Karpas-422 (cell line): ENCODE measurements at regions not wholly inside any gene's neighbourhood (a gene's known extent, or its start where the extent isn't known, plus 50 kb on each side); places are given as distances from the start of the nearest gene placed in this dataset.

Experiments used
- DNase-seq: peaks from one replicate; pipeline ENCODE4 v3.0.0-alpha.2; 2015
- H2AFZ ChIP-seq: fragments of 200-600 bp; sonication (generic); 2 replicates; pipeline ENCODE4 v1.6.1; 2014; ENCODE audit warnings: antibody characterized with exemption, low read length, mixed read lengths
- H3K27ac ChIP-seq: fragments of 200-600 bp; sonication (generic); 2 replicates; pipeline ENCODE4 v1.5.1; 2014; ENCODE audit warnings: mild to moderate bottlenecking, low read length, moderate library complexity
- H3K27me3 ChIP-seq: fragments of 200-600 bp; sonication (generic); 2 replicates; pipeline ENCODE4 v1.6.1; 2014; ENCODE audit warnings: low read length, mixed read lengths
- H3K36me3 ChIP-seq: fragments of 200-600 bp; sonication (generic); 2 replicates; pipeline ENCODE4 v1.6.1; 2014; ENCODE audit warnings: low read length, mixed read lengths; ENCODE audit not compliant: insufficient read depth
- H3K4me1 ChIP-seq: fragments of 200-600 bp; sonication (generic); 2 replicates; pipeline ENCODE4 v1.6.1; 2014; ENCODE audit warnings: mild to moderate bottlenecking, low read length, mixed read lengths
- H3K4me2 ChIP-seq: fragments of 200-600 bp; sonication (generic); 2 replicates; pipeline ENCODE4 v1.6.1; 2014; ENCODE audit warnings: low read length, low read depth, mild to moderate bottlenecking; ENCODE audit not compliant: poor library complexity, severe bottlenecking
- H3K4me3 ChIP-seq: fragments of 200-600 bp; sonication (generic); 2 replicates; pipeline ENCODE4 v1.5.1; 2014; ENCODE audit warnings: mild to moderate bottlenecking, antibody characterized with exemption, low read length, mixed read lengths
- H3K79me2 ChIP-seq: fragments of 200-600 bp; sonication (generic); 2 replicates; pipeline ENCODE4 v1.6.1; 2014; ENCODE audit warnings: mild to moderate bottlenecking, low read length, mixed read lengths
- H3K9ac ChIP-seq: fragments of 200-600 bp; sonication (generic); 2 replicates; pipeline ENCODE4 v1.6.0; 2014; ENCODE audit warnings: low read length
- H3K9me2 ChIP-seq: fragments of 200-600 bp; sonication (generic), shearing (Covaris generic); replicated peaks from 2 replicates; pipeline ENCODE4 v1.6.0; 2014; ENCODE audit warnings: mild to moderate bottlenecking, low read length, moderate library complexity; ENCODE audit not compliant: insufficient read depth
- H3K9me3 ChIP-seq: fragments of 300-700, 200-600 bp; sonication (generic); 2 replicates; pipeline ENCODE4 v1.6.1; 2014; ENCODE audit warnings: low read length, mixed read lengths
- H4K20me1 ChIP-seq: fragments of 200-600 bp; sonication (generic); 2 replicates; pipeline ENCODE4 v1.6.1; 2014; ENCODE audit warnings: mild to moderate bottlenecking, antibody characterized with exemption, low read length, low read depth; ENCODE audit not compliant: insufficient read depth

DNA sequence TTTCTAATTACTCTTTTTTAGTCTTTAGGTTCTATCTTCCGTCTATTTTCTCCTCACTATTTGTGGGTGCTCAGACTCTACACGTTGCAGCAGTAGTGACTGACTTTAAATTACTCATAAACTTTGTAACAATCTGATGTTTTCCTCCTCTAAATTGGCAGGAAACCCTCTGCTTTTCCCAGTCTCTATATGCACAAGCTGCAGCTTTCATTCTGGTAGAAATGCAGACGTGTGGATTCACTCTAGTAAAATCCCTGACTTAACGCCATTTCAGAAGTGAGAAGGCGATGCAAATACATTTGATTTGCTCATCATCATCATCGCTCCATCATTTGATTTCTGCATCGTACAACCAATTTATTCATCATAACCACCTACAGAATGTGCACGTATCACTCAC lies 561.0 kb upstream of the ZFHX3 start:
- DNase-seq = no peak
- H3K9me3 ChIP-seq = no peaks in the 10 kb centered on the region
- no peak overlapping the region for H3K9ac ChIP-seq
- H2AFZ ChIP-seq = no peak overlapping the region
- no peaks in the 10 kb centered on the region for H3K79me2 ChIP-seq
- H3K4me1 ChIP-seq = no peaks in the 10 kb centered on the region
- no peaks in the 10 kb centered on the region for H3K9me2 ChIP-seq
- no peaks in the 10 kb centered on the region; the same call in 1 of the 2 replicates for H3K27me3 ChIP-seq
- no peaks in the 10 kb centered on the region for H4K20me1 ChIP-seq
- H3K27ac ChIP-seq = no peak overlapping the region
- H3K4me2 ChIP-seq = no peak overlapping the region
- H3K4me3 ChIP-seq = no peak overlapping the region
- no peaks in the 10 kb centered on the region for H3K36me3 ChIP-seq

DNA sequence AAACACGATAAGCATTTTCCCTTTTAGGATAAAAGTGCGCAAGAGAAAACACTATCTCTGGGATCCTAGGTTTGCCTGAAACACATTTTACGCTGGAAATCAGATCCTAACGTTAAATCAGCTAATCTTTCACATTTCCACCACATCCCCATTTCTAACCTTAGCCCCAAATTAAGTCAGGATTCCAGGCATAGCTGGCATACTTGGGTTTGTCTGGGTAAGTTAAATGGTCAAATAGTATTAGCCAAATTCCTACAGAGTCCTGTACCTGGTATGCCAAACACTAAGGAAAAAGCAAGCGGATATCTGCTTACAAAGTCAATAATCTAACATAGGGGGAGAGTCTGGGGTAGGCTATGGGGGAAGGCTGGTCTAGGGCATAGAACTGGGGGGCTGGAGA lies 557.4 kb upstream of the ZFHX3 start:
- H3K4me2 ChIP-seq = no peak overlapping the region
- H4K20me1 ChIP-seq = no peaks in the 10 kb centered on the region
- no peaks in the 10 kb centered on the region for H3K4me1 ChIP-seq
- no peaks in the 10 kb centered on the region for H3K9me2 ChIP-seq
- no peak overlapping the region for H3K27ac ChIP-seq
- no peak overlapping the region for H3K4me3 ChIP-seq
- no peak overlapping the region for H2AFZ ChIP-seq
- no peaks in the 10 kb centered on the region for H3K27me3 ChIP-seq
- no peaks in the 10 kb centered on the region for H3K9me3 ChIP-seq
- no peak overlapping the region for H3K9ac ChIP-seq
- no peaks in the 10 kb centered on the region for H3K36me3 ChIP-seq
- DNase-seq = no peak
- no peaks in the 10 kb centered on the region for H3K79me2 ChIP-seq

DNA sequence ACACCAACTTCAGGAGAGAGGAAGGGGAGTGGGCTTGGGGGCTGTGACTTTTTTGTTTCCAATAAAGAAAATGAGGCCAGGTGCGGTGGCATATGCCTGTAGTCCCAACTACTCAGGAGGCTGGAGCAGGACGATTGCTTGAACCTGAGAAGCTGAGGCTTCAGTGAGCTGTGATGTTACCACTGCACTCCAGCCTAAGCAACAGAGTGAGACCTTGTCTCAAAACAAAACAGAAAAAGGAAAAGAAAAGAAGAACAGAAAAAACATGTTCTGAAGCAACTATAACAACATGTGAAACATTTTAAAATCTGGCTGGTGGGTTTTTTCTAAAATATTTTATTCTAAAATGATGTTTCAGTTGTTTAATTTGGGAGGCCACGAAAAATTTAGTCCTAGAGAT lies 554.0 kb upstream of the ZFHX3 start:
- Histone ChIP-seq H3K9me2 (no peaks in the 10 kb centered on the region), H3K9me3 (no peaks in the 10 kb centered on the region), H3K4me3 (no peak overlapping the region), H3K4me2 (no peak overlapping the region), H3K27me3 (no peaks in the 10 kb centered on the region), H3K4me1 (no peaks in the 10 kb centered on the region), H3K9ac (no peak overlapping the region), H3K27ac (no peak overlapping the region), H3K36me3 (no peaks in the 10 kb centered on the region), H3K79me2 (no peaks in the 10 kb centered on the region), H2AFZ (no peak overlapping the region), H4K20me1 (no peaks in the 10 kb centered on the region)
- DNase-seq = no peak

- Histone ChIP-seq H3K27ac (no peak overlapping the region), H3K79me2 (no peaks in the 10 kb centered on the region), H3K9me3 (no peaks in the 10 kb centered on the region), H3K36me3 (no peaks in the 10 kb centered on the region), H2AFZ (no peak overlapping the region), H3K9ac (no peak overlapping the region), H3K4me2 (no peak overlapping the region), H3K9me2 (no peaks in the 10 kb centered on the region), H3K4me3 (no peak overlapping the region), H3K4me1 (no peaks in the 10 kb centered on the region), H3K27me3 (no peaks in the 10 kb centered on the region), H4K20me1 (no peaks in the 10 kb centered on the region)
- no peak for DNase-seq
Measured at GRCh38 chr16:73599870-73600269, 551.9 kb upstream of the ZFHX3 start.

- H3K9me3 ChIP-seq = no peaks in the 10 kb centered on the region
- no peaks in the 10 kb centered on the region for H3K27me3 ChIP-seq
- DNase-seq = no peak
- no peaks in the 10 kb centered on the region for H3K9me2 ChIP-seq
- H3K4me1 ChIP-seq = no peaks in the 10 kb centered on the region
- no peak overlapping the region for H3K9ac ChIP-seq
- no peak overlapping the region for H3K4me2 ChIP-seq
- H3K4me3 ChIP-seq = no peak overlapping the region
- H3K36me3 ChIP-seq = no peaks in the 10 kb centered on the region
- no peaks in the 10 kb centered on the region for H3K79me2 ChIP-seq
- H3K27ac ChIP-seq = no peak overlapping the region
- H4K20me1 ChIP-seq = no peaks in the 10 kb centered on the region
- H2AFZ ChIP-seq = no peak overlapping the region
Measured at GRCh38 chr16:73599351-73599750, 551.4 kb upstream of the ZFHX3 start.

DNA sequence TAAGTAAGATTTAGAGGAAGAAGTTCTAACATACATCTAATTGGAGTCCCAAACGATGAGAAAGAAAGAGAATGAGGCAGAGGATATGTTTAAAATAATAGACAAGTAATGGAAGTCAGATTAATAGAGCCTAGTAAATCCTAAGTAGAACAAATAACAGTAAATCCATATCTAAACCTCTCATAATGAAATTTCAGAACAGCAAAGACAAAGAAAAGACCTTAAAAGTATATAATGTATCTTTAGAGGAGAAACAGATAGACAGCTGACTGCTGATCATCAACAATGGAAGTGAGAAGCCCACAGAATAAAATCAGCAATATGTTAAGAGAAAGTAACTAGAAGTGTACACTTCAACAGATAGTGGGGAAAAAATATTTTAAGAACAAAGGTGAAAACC lies 536.2 kb upstream of the ZFHX3 start:
- DNase-seq = no peak
- no peak overlapping the region for H3K9ac ChIP-seq
- H3K4me1 ChIP-seq = no peaks in the 10 kb centered on the region
- H2AFZ ChIP-seq = no peak overlapping the region
- H3K27ac ChIP-seq = no peak overlapping the region
- H4K20me1 ChIP-seq = no peaks in the 10 kb centered on the region
- H3K79me2 ChIP-seq = no peaks in the 10 kb centered on the region
- H3K9me2 ChIP-seq = no peaks in the 10 kb centered on the region
- H3K4me2 ChIP-seq = no peak overlapping the region
- H3K4me3 ChIP-seq = no peak overlapping the region
- no peaks in the 10 kb centered on the region for H3K36me3 ChIP-seq
- H3K9me3 ChIP-seq = no peaks in the 10 kb centered on the region
- no peaks in the 10 kb centered on the region for H3K27me3 ChIP-seq

DNA sequence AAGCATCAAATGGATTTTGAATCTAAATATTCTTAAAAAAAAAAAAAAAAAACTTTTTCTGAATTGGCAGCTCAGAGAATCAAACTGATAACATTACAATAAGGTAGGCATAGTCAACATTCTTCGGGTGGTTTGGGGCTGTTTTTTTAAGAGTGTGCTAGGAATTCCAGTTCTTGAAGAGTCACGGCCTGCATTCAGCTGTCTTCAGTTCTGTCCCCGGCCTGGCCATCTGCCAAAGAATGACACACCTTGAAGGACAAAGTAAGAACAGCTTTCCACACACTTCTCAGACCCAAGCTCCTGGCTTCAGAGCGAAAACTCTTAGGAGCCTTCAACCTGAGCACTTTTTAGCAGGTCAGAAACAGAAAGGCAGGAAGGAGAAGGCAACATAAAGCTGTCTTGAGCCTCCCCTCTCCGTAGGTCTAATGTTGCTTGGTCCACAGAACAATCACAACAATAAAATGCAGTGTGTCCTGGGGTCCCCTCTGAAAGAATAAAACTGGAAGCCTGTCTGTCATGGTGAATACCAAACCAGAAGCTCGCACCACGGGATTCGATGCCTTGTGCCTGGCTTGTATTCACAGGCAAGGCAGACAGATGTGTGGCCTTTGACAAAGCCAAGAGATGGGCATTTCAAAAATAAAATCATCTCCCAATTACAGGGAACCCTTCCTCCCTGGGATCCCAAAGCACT lies 524.4 kb upstream of the ZFHX3 start:
- H3K4me2 ChIP-seq = no peak overlapping the region
- no peak overlapping the region for H3K4me3 ChIP-seq
- H3K27ac ChIP-seq = no peak overlapping the region
- no peak overlapping the region for H2AFZ ChIP-seq
- H3K79me2 ChIP-seq = no peaks in the 10 kb centered on the region
- H3K9me3 ChIP-seq = no peaks in the 10 kb centered on the region
- no peak overlapping the region for H3K9ac ChIP-seq
- no peaks in the 10 kb centered on the region for H3K4me1 ChIP-seq
- no peaks in the 10 kb centered on the region for H3K9me2 ChIP-seq
- no peaks in the 10 kb centered on the region for H4K20me1 ChIP-seq
- no peak for DNase-seq
- no peaks in the 10 kb centered on the region for H3K36me3 ChIP-seq
- no peaks in the 10 kb centered on the region for H3K27me3 ChIP-seq

DNA sequence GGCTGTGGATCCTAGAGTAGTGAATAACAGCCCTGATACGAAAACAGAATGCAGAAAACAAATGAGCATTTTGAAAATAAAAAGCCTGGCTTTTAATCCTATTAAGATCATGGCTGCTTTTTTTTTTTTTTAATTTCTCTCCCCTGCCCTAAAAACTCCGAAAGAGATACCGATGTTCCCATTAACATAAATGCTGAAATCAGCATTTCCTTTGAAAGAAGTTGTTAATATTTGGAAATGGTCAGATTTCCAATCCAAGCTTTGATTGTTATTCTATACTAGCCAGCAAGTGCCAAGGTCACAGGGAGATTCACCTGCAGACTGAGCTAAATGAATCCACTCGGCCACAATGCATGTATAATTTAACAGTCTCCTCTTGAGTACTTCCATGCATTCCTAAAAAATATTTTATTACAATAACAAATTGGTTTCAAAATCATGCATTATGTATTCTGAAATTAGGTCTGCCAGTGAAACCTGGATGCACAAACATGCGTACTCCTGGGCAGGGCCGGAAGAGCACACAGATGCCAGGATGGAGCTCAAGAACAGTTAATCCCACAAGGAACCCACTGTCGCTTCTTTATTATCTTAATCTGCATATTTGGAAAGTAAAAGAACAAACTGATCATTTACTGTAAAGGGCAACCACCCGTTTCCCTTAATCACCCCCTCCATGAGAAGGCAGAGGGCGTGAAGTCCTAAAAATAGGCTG lies 521.5 kb upstream of the ZFHX3 start:
- H3K9me3 ChIP-seq = no peaks in the 10 kb centered on the region
- H4K20me1 ChIP-seq = no peaks in the 10 kb centered on the region
- H3K27ac ChIP-seq = no peak overlapping the region
- no peak overlapping the region for H3K9ac ChIP-seq
- no peak overlapping the region for H3K4me2 ChIP-seq
- no peaks in the 10 kb centered on the region for H3K27me3 ChIP-seq
- no peak for DNase-seq
- no peaks in the 10 kb centered on the region for H3K4me1 ChIP-seq
- no peaks in the 10 kb centered on the region for H3K36me3 ChIP-seq
- no peak overlapping the region for H3K4me3 ChIP-seq
- H3K9me2 ChIP-seq = no peaks in the 10 kb centered on the region
- H3K79me2 ChIP-seq = no peaks in the 10 kb centered on the region
- H2AFZ ChIP-seq = no peak overlapping the region
